Upper lobe of left lung (tissue), 4 donors: ENCODE measurements at regions not wholly inside any gene's neighbourhood (a gene's known extent, or its start where the extent isn't known, plus 50 kb on each side); places are given as distances from the start of the nearest gene placed in this dataset.

Experiments
- CTCF ChIP-seq, 6 experiments: fragments of 450-650 bp in 4 of 6; fragments of 200-600 bp in 2 of 6; sonication (generic) in 2 of 6; IDR thresholded peaks; one replicate each; pipeline ENCODE4 v1.5.1; 2016 to 2019; ENCODE audit warnings: antibody characterized with exemption in 6 of 6
- EP300 ChIP-seq, 4 donors: sonication (generic); formaldehyde crosslinking; IDR thresholded peaks; one replicate each; pipeline ENCODE4 v1.5.1; 2017; ENCODE audit warnings: antibody characterized with exemption in 4 of 4, control low read depth in 2 of 4
- POLR2A ChIP-seq, 4 donors: fragments of 450-650 bp; IDR thresholded peaks; one replicate each; pipeline ENCODE4 v1.5.1; 2016 to 2017; ENCODE audit warnings: antibody characterized with exemption in 4 of 4, mild to moderate bottlenecking in 2 of 4
- POLR2AphosphoS5 ChIP-seq, 2 donors: sonication (generic); formaldehyde crosslinking; IDR thresholded peaks; one replicate each; pipeline ENCODE4 v1.5.1; 2017; ENCODE audit warnings: antibody characterized with exemption in 2 of 2

GRCh38 chr1:230518511-230518910 is 92.4 kb upstream of the PGBD5 start:
- no peak for TF ChIP-seq CTCF (IDR thresholded peaks at IDR 0.05)
- TF ChIP-seq POLR2A (IDR thresholded peaks at IDR 0.05) = no peak
- TF ChIP-seq EP300 (IDR thresholded peaks at IDR 0.05) = no peak
- TF ChIP-seq POLR2AphosphoS5 (IDR thresholded peaks at IDR 0.05) = no peak
